Mucosa of descending colon (tissue), 3 donors: ENCODE measurements at regions not wholly inside any gene's neighbourhood (a gene's known extent, or its start where the extent isn't known, plus 50 kb on each side); places are given as distances from the start of the nearest gene placed in this dataset.
"Not testable (repeated sequence)": the region's sequence is repeated elsewhere in the genome, so short reads cannot be mapped to it uniquely, and the experiment has no call there.

Experiments
- ATAC-seq: fragments of 200-7000 bp; cut with Tn5 transposase; one replicate; pipeline ENCODE4 v1.9.1; 2020; ENCODE audit warnings: mild to moderate bottlenecking, moderate library complexity
- DNase-seq, 3 donors: peaks; one replicate each; pipeline ENCODE4 v3.0.0-alpha.2; 2020
- H3K36me3 ChIP-seq: fragments of 200-600 bp; one replicate; pipeline ENCODE4 v1.8.0; 2021; ENCODE audit warnings: low read depth, mild to moderate bottlenecking
- H3K4me1 ChIP-seq: fragments of 200-600 bp; one replicate; pipeline ENCODE4 v1.8.0; 2021; ENCODE audit warnings: low read depth, mild to moderate bottlenecking
- H3K4me3 ChIP-seq: fragments of 200-600 bp; one replicate; pipeline ENCODE4 v1.8.0; 2021; ENCODE audit warnings: mild to moderate bottlenecking
- H3K9me3 ChIP-seq: fragments of 200-600 bp; one replicate; pipeline ENCODE4 v1.8.0; 2021; ENCODE audit warnings: mild to moderate bottlenecking
- CTCF ChIP-seq: fragments of 200-600 bp; IDR thresholded peaks from one replicate; pipeline ENCODE4 v1.8.0; 2022; ENCODE audit warnings: antibody characterized with exemption, mild to moderate bottlenecking
- intact Hi-C, 2 donors: fragments of 100-400 bp; cut with DNase I in 1 of 2; cut with micrococcal nuclease in 1 of 2; formaldehyde crosslinking; loops; one replicate each; pipeline versions ENCODE4 v1.11.0 to v1.11.1; 2022; cut with DNase I, micrococcal nuclease
- donor health status: DM: no; HTN: no; CAD: no; lungs with moderate emphysema.
- donor health status: DM: no; HTN: no; CAD: no.
- donor health status: DM: no; HTN: yes; CAD: no.

DNA sequence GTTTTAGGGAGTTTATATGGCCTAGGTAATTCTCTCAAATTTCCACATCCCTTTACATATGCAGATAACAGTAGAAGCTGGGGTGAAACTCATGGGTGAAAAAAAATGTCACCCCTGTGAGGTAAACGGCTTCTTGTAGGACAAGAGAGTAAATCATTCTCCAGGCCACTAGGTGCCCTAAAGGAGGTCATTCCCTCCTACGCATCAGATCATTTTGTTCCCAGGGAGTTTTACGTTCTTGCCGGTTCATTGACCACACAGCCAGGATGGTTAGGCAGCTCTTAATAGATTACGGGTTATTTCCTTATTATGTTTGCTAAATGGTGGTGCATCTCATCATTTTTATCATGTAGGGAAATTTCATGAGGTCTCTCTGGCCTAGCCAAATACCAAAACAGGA is 225.8 kb upstream of the NOCT start:
- intact Hi-C loops = no loop called here
- no peak for ATAC-seq
- no peaks in the 10 kb centered on the region for H3K36me3 ChIP-seq
- TF ChIP-seq CTCF = no peak
- H3K9me3 ChIP-seq = no peaks in the 10 kb centered on the region
- no peaks in the 10 kb centered on the region for H3K4me1 ChIP-seq
- H3K4me3 ChIP-seq = no peak overlapping the region
- no peak for DNase-seq

- DNase-seq (no peak), ATAC-seq (no peak)
- TF ChIP-seq CTCF = no peak
- no peaks in the 10 kb centered on the region for H3K9me3 ChIP-seq
- intact Hi-C loops = no loop called here
- no peak overlapping the region for H3K4me3 ChIP-seq
- no peaks in the 10 kb centered on the region for H3K36me3 ChIP-seq
- no peaks in the 10 kb centered on the region for H3K4me1 ChIP-seq
Observed at GRCh38 chr4:138788857-138789256, 226.7 kb upstream of the NOCT start.

DNA sequence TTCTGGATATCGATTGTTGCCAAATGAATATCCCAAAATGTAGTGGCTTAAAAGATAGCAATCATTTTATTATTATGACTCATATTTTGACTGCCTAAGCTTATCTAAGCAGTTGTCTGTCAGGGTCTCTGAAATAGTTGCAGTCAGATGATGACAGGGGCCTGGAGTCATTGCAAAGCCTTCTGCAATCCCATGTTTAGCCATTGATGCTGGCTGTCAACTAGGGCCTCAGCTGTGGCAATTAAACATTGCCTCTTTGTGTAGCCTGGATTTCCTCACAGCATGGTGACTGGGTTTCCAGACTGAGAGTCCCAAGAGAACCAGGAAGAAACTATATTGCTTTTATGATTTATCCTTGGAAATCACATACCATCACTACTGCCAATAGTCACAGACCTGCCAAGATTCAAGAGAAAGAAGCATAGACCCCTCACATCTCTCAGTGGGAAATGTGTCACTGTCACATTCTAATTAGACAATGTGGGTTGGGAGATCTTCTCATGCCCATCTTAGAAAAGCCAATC is 227.3 kb upstream of the NOCT start:
- no peak for ATAC-seq
- no peaks in the 10 kb centered on the region for H3K4me1 ChIP-seq
- no peaks in the 10 kb centered on the region for H3K9me3 ChIP-seq
- no peaks in the 10 kb centered on the region for H3K36me3 ChIP-seq
- intact Hi-C loops = no loop called here
- no peak overlapping the region for H3K4me3 ChIP-seq
- no peak for TF ChIP-seq CTCF
- DNase-seq = no peak

DNA sequence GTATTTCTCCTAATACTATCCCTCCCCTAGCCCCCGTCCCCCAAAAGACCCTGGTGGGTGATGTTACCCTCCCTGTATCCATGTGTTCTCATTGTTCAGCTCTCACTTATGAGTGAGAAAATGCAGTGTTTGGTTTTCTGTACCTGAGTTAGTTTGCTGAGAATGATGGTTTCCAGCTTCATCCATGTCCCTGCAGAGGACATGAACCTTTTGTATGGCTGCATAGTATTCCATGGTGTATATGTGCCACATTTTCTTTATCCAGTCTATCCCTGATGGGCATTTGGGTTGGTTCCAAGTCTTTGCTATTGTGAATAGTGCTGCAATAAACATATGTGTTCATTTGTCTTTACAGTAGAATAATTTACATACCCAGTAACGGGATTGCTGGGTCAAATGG is 235.8 kb upstream of the NOCT start:
- intact Hi-C loops, H3K9me3 ChIP-seq, H3K36me3 ChIP-seq, H3K4me3 ChIP-seq, ATAC-seq, H3K4me1 ChIP-seq, DNase-seq: not testable (repeated sequence)

DNA sequence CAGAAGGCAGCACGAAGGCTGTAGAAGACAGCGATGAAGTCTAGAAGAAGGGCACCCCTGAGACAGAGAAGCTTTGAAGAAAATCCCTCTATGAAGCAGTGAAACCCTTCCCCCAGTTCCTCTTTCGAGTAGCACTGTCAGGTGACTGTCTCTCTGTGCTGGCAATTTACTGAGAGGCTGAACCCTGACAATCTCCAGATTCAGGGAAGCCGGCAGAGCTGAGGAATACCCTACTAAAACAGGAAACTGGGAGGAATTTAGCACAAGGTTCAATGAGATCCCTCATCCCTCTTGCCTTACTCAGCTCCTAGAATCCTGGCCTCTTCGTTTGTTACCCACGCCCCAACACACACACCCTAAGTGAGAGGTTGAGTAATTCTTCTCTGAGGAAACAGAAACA is 239.7 kb upstream of the NOCT start:
- no peaks in the 10 kb centered on the region for H3K36me3 ChIP-seq
- no peak overlapping the region for H3K4me3 ChIP-seq
- DNase-seq = peak in 1 of 3 donors; percentile 7
- H3K9me3 ChIP-seq = no peaks in the 10 kb centered on the region
- TF ChIP-seq CTCF = no peak
- ATAC-seq = no peak
- H3K4me1 ChIP-seq = no peaks in the 10 kb centered on the region
- intact Hi-C loops = no loop called here

- no peak for DNase-seq
- no peak for ATAC-seq
- H3K9me3 ChIP-seq = no peaks in the 10 kb centered on the region
- no peak for TF ChIP-seq CTCF
- H3K4me1 ChIP-seq = no peaks in the 10 kb centered on the region
- H3K36me3 ChIP-seq = no peaks in the 10 kb centered on the region
- intact Hi-C loops = no loop called here
- no peak overlapping the region for H3K4me3 ChIP-seq
Observed at GRCh38 chr4:138775489-138775888, 240.1 kb upstream of the NOCT start.
